Upper lobe of left lung (tissue), 4 donors: ENCODE measurements at regions not wholly inside any gene's neighbourhood (a gene's known extent, or its start where the extent isn't known, plus 50 kb on each side); places are given as distances from the start of the nearest gene placed in this dataset.

Experiments used
- EP300 ChIP-seq, 4 donors: sonication (generic); formaldehyde crosslinking; IDR thresholded peaks; one replicate each; pipeline ENCODE4 v1.5.1; 2017; ENCODE audit warnings: antibody characterized with exemption in 4 of 4, control low read depth in 2 of 4
- POLR2A ChIP-seq, 4 donors: fragments of 450-650 bp; IDR thresholded peaks; one replicate each; pipeline ENCODE4 v1.5.1; 2016 to 2017; ENCODE audit warnings: antibody characterized with exemption in 4 of 4, mild to moderate bottlenecking in 2 of 4
- POLR2AphosphoS5 ChIP-seq, 2 donors: sonication (generic); formaldehyde crosslinking; IDR thresholded peaks; one replicate each; pipeline ENCODE4 v1.5.1; 2017; ENCODE audit warnings: antibody characterized with exemption in 2 of 2
- TF ChIP-seq, protein P1 (sequence below), 6 experiments: fragments of 450-650 bp in 4 of 6; fragments of 200-600 bp in 2 of 6; sonication (generic) in 2 of 6; IDR thresholded peaks; one replicate each; pipeline ENCODE4 v1.5.1; 2016 to 2019; ENCODE audit warnings: antibody characterized with exemption in 6 of 6

DNA sequence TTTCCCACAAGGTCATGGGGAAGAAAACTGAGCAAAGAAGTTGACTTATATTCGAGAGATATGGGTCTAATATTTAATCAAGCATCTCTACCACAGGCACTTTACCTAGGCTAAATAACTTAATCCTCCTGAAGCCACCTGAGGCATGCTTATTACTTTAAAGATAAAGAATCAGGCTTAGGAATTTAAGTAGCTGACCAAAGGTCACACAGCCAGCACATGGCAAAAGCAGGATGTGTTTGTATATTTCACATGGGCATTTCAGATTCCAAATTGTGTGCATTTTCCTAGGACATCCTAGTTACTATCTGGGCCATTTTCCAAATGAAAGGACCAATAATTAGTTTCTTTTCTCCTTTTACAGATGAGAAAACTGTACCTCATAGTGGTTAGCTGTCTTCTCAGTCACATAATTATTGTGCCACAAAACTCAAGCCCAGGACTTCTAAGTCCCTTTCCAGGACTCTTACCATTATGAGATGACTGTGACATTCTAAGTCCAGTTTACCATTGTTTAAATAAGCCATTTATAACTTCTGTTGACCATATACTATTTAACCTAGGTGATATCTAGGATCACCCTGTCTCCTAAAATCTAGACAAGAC lies 112.1 kb upstream of the ZC3H12C start:
- TF ChIP-seq, protein P1, sequence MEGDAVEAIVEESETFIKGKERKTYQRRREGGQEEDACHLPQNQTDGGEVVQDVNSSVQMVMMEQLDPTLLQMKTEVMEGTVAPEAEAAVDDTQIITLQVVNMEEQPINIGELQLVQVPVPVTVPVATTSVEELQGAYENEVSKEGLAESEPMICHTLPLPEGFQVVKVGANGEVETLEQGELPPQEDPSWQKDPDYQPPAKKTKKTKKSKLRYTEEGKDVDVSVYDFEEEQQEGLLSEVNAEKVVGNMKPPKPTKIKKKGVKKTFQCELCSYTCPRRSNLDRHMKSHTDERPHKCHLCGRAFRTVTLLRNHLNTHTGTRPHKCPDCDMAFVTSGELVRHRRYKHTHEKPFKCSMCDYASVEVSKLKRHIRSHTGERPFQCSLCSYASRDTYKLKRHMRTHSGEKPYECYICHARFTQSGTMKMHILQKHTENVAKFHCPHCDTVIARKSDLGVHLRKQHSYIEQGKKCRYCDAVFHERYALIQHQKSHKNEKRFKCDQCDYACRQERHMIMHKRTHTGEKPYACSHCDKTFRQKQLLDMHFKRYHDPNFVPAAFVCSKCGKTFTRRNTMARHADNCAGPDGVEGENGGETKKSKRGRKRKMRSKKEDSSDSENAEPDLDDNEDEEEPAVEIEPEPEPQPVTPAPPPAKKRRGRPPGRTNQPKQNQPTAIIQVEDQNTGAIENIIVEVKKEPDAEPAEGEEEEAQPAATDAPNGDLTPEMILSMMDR (IDR thresholded peaks at IDR 0.05), result no peak
- TF ChIP-seq POLR2AphosphoS5 (IDR thresholded peaks at IDR 0.05), result no peak
- TF ChIP-seq POLR2A (IDR thresholded peaks at IDR 0.05), result no peak
- TF ChIP-seq EP300 (IDR thresholded peaks at IDR 0.05), result no peak
